Ammon's horn (tissue), 1 donor: ENCODE measurements at regions not wholly inside any gene's neighbourhood (a gene's known extent, or its start where the extent isn't known, plus 50 kb on each side); places are given as distances from the start of the nearest gene placed in this dataset.

Experiments
- DNase-seq: peaks from one replicate; pipeline ENCODE4 v3.0.0-alpha.2; 2016; ENCODE audit warnings: low spot score

GRCh38 chr6:761997-762396 is 69.1 kb upstream of the EXOC2 start:
- no peak for DNase-seq

GRCh38 chr6:760982-761955 is 68.3 kb upstream of the EXOC2 start:
- no peak for DNase-seq

- no peak for DNase-seq
These were observed 66.8 kb upstream of the EXOC2 start for GRCh38 chr6:759729-760128.

GRCh38 chr6:756224-756623 is 63.3 kb upstream of the EXOC2 start:
- no peak for DNase-seq

GRCh38 chr6:754202-754601 is 61.3 kb upstream of the EXOC2 start:
- DNase-seq = no peak

GRCh38 chr6:753486-753885 is 60.5 kb upstream of the EXOC2 start:
- no peak for DNase-seq

- DNase-seq = no peak
These were observed 59.5 kb upstream of the EXOC2 start for GRCh38 chr6:752438-752837.

GRCh38 chr6:751765-752164 is 58.8 kb upstream of the EXOC2 start:
- no peak for DNase-seq

GRCh38 chr6:747921-748320 is 55.0 kb upstream of the EXOC2 start:
- DNase-seq = no peak

GRCh38 chr6:747028-747427 is 54.1 kb upstream of the EXOC2 start:
- no peak for DNase-seq

- no peak for DNase-seq
These were observed 51.9 kb upstream of the EXOC2 start for GRCh38 chr6:744666-745353.

- no peak for DNase-seq
These were observed 50.6 kb upstream of the EXOC2 start for GRCh38 chr6:743320-744096.
